SK-N-SH treated with all-trans-retinoic acid at 6 μM for 48 hours (cell line): ENCODE measurements at regions not wholly inside any gene's neighbourhood (a gene's known extent, or its start where the extent isn't known, plus 50 kb on each side); places are given as distances from the start of the nearest gene placed in this dataset.

Source experiments
- ATAC-seq: fragments of 200-7000 bp; cut with Tn5 transposase; 3 replicates; pipeline ENCODE4 v1.9.1; 2020; ENCODE audit warnings: mild to moderate bottlenecking, moderate library complexity
- ARNTL ChIP-seq: fragments of 450-650 bp; formaldehyde crosslinking; IDR thresholded peaks from 2 replicates; pipeline ENCODE4 v1.5.0; 2020; ENCODE audit warnings: low read depth, mild to moderate bottlenecking, moderate library complexity, borderline replicate concordance
- CREB5 ChIP-seq: fragments of 250-450 bp; sonication (Bioruptor Pico); IDR thresholded peaks from 2 replicates; pipeline ENCODE4 v1.5.1; 2020; ENCODE audit warnings: low read depth, mild to moderate bottlenecking, moderate library complexity
- CSDC2 ChIP-seq: fragments of 250-450 bp; sonication (Bioruptor Pico); IDR thresholded peaks from 2 replicates; pipeline ENCODE4 v1.5.0; 2020; ENCODE audit warnings: mild to moderate bottlenecking, moderate library complexity
- CSRNP3 ChIP-seq: fragments of 250-450 bp; sonication (Bioruptor Pico); IDR thresholded peaks from 2 replicates; pipeline ENCODE4 v1.5.1; 2021; ENCODE audit warnings: mild to moderate bottlenecking, moderate library complexity
- GLIS3 ChIP-seq: fragments of 250-450 bp; sonication (Bioruptor Pico); IDR thresholded peaks from 2 replicates; pipeline ENCODE4 v1.5.0; 2020; ENCODE audit warnings: mild to moderate bottlenecking, moderate library complexity
- ISL1 ChIP-seq: fragments of 250-450 bp; sonication (Bioruptor Pico); IDR thresholded peaks from 2 replicates; pipeline ENCODE4 v2.1.2; 2022; ENCODE audit warnings: mild to moderate bottlenecking, moderate library complexity
- OSR1 ChIP-seq: fragments of 250-450 bp; sonication (Bioruptor Pico); IDR thresholded peaks from 2 replicates; pipeline ENCODE4 v1.8.0; 2022; ENCODE audit warnings: moderate library complexity, mild to moderate bottlenecking, inconsistent platforms
- PATZ1 ChIP-seq: fragments of 250-450 bp; sonication (Bioruptor Pico); IDR thresholded peaks from 2 replicates; pipeline ENCODE4 v1.8.0; 2020; ENCODE audit warnings: mild to moderate bottlenecking, moderate library complexity, borderline replicate concordance
- PPARA ChIP-seq: fragments of 250-450 bp; sonication (Bioruptor Pico); IDR thresholded peaks from 2 replicates; pipeline ENCODE4 v1.5.0; 2020; ENCODE audit warnings: mild to moderate bottlenecking, borderline replicate concordance
- SNAI2 ChIP-seq: fragments of 250-450 bp; sonication (Bioruptor Pico); IDR thresholded peaks from 2 replicates; pipeline ENCODE4 v1.5.0; 2020; ENCODE audit warnings: mild to moderate bottlenecking, moderate library complexity
- TCF4 ChIP-seq: fragments of 250-450 bp; sonication (Bioruptor Pico); IDR thresholded peaks from 2 replicates; pipeline ENCODE4 v1.8.0; 2021; ENCODE audit warnings: mild to moderate bottlenecking, moderate library complexity, borderline replicate concordance
- TOX ChIP-seq: fragments of 250-450 bp; sonication (Bioruptor Pico); IDR thresholded peaks from 2 replicates; pipeline ENCODE4 v1.8.0; 2021; ENCODE audit warnings: mild to moderate bottlenecking, moderate library complexity, borderline replicate concordance
- TSHZ2 ChIP-seq: fragments of 250-450 bp; sonication (Bioruptor Pico); IDR thresholded peaks from 2 replicates; pipeline ENCODE4 v1.5.0; 2020; ENCODE audit warnings: mild to moderate bottlenecking, moderate library complexity
- ZC3H10 ChIP-seq: fragments of 250-450 bp; sonication (Bioruptor Pico); IDR thresholded peaks from 2 replicates; pipeline ENCODE4 v1.5.1; 2021; ENCODE audit warnings: mild to moderate bottlenecking, moderate library complexity
- ZNF70 ChIP-seq: fragments of 450-650 bp; formaldehyde crosslinking; IDR thresholded peaks from 2 replicates; pipeline ENCODE4 v1.5.0; 2020; ENCODE audit warnings: mild to moderate bottlenecking, moderate library complexity
- ZNF8 ChIP-seq: fragments of 450-650 bp; formaldehyde crosslinking; IDR thresholded peaks from 2 replicates; pipeline ENCODE4 v1.5.0; 2020; ENCODE audit warnings: mild to moderate bottlenecking, moderate library complexity

- no peak for ATAC-seq
- TF ChIP-seq TCF4 (no peak), ZNF70 (CRISPR knock-in tag) (no peak)
These were observed 508.0 kb downstream of the GADD45G start for GRCh38 chr9:90112788-90113187.

- ATAC-seq = no peak
These were observed 510.0 kb downstream of the GADD45G start for GRCh38 chr9:90114641-90115425.

GRCh38 chr9:90121762-90122161 is 517.0 kb downstream of the GADD45G start:
- TF ChIP-seq ZNF8 (CRISPR knock-in tag) = no peak
- TF ChIP-seq CREB5 = no peak
- no peak for TF ChIP-seq CSRNP3 (CRISPR knock-in tag)
- no peak for ATAC-seq

More at GRCh38 chr9:90114641-90115425, 510.0 kb downstream of the GADD45G start:
- no peak for TF ChIP-seq CREB5
- no peak for TF ChIP-seq PATZ1 (CRISPR knock-in tag)
- no peak for TF ChIP-seq ARNTL
- no peak for TF ChIP-seq TSHZ2 (CRISPR knock-in tag)
- TF ChIP-seq GLIS3 (CRISPR knock-in tag) = no peak
- TF ChIP-seq ZNF70 (CRISPR knock-in tag) = no peak
- TF ChIP-seq ISL1 (CRISPR knock-in tag) = no peak
- TF ChIP-seq TOX (CRISPR knock-in tag) = no peak
- TF ChIP-seq OSR1 (CRISPR knock-in tag) = no peak
- TF ChIP-seq TCF4 = no peak
- TF ChIP-seq PPARA (CRISPR knock-in tag) = no peak
- TF ChIP-seq CSDC2 (CRISPR knock-in tag) = no peak
- TF ChIP-seq ZC3H10 (CRISPR knock-in tag) = no peak
- TF ChIP-seq CSRNP3 (CRISPR knock-in tag) = no peak
- no peak for TF ChIP-seq SNAI2 (CRISPR knock-in tag)

GRCh38 chr9:90124961-90125360 is 517.7 kb downstream of the DIRAS2 start:
- no peak for ATAC-seq
- TF ChIP-seq OSR1 (CRISPR knock-in tag) = no peak
- peak; percentile 70; the same call in 1 of the 2 replicates for TF ChIP-seq TCF4
- peak; percentile 68; the same call in 1 of the 2 replicates for TF ChIP-seq TSHZ2 (CRISPR knock-in tag)
